Liver (tissue), 8 donors: ENCODE measurements at regions not wholly inside any gene's neighbourhood (a gene's known extent, or its start where the extent isn't known, plus 50 kb on each side); places are given as distances from the start of the nearest gene placed in this dataset.
A peak's percentile ranks its signal among the peaks of the same experiment; 100 is the strongest.

Experiments
- DNase-seq: peaks from one replicate; pipeline ENCODE4 v3.0.0-alpha.2; 2017; ENCODE audit warnings: low spot score
- H3K27ac ChIP-seq, 2 donors: one replicate each; pipeline ENCODE4 v1.7.0; 2013; ENCODE audit warnings: inconsistent platforms in 2 of 2, low read length in 2 of 2, control low read depth in 1 of 2, low read depth in 1 of 2, mild to moderate bottlenecking in 1 of 2
- H3K27me3 ChIP-seq, 4 donors: one replicate each; pipeline versions ENCODE4 v1.6.1 to v1.7.0; 2013; ENCODE audit warnings: low read length in 3 of 4, inconsistent platforms in 1 of 4, mild to moderate bottlenecking in 1 of 4, moderate library complexity in 1 of 4; ENCODE audit not compliant: control insufficient read depth in 4 of 4, insufficient read depth in 4 of 4
- H3K36me3 ChIP-seq, 4 donors: one replicate each; pipeline versions ENCODE4 v1.6.1 to v1.7.0; 2013; ENCODE audit warnings: low read length in 3 of 4, mild to moderate bottlenecking in 3 of 4, low read depth in 1 of 4, moderate library complexity in 1 of 4; ENCODE audit not compliant: control insufficient read depth in 4 of 4, insufficient read depth in 3 of 4
- H3K4me1 ChIP-seq, 4 donors: one replicate each; pipeline versions ENCODE4 v1.6.1 to v1.7.0; 2013; ENCODE audit warnings: low read length in 3 of 4, mild to moderate bottlenecking in 3 of 4, moderate library complexity in 1 of 4; ENCODE audit not compliant: control insufficient read depth in 4 of 4, insufficient read depth in 4 of 4
- H3K4me3 ChIP-seq, 3 donors: one replicate each; pipeline versions ENCODE4 v1.6.1 to v1.7.0; 2013; ENCODE audit warnings: low read length in 3 of 3, control low read depth in 1 of 3, low read depth in 1 of 3, mild to moderate bottlenecking in 1 of 3
- H3K9ac ChIP-seq, 2 donors: one replicate each; pipeline ENCODE4 v1.7.0; 2013; ENCODE audit warnings: low read length in 2 of 2, mild to moderate bottlenecking in 2 of 2, moderate library complexity in 2 of 2, control low read depth in 1 of 2, low read depth in 1 of 2
- H3K9me3 ChIP-seq, 4 donors: one replicate each; pipeline versions ENCODE4 v1.6.1 to v1.7.0; 2013; ENCODE audit warnings: low read length in 3 of 4; ENCODE audit not compliant: control insufficient read depth in 4 of 4
- CTCF ChIP-seq: fragments of 150-350 bp; IDR thresholded peaks from 2 replicates; pipeline ENCODE4 v1.5.1; 2017; ENCODE audit warnings: improper control_type of control experiment, low read depth, low read length; ENCODE audit not compliant: missing input control
- EGR1 ChIP-seq, 2 donors: IDR thresholded peaks; 2 replicates each; pipeline ENCODE4 v1.6.1; 2016 to 2018; ENCODE audit warnings: antibody characterized with exemption in 2 of 2, low read depth in 2 of 2
- FOXA1 ChIP-seq: IDR thresholded peaks from 2 replicates; pipeline ENCODE4 v1.6.1; 2016; ENCODE audit warnings: antibody characterized with exemption
- FOXA2 ChIP-seq: IDR thresholded peaks from 2 replicates; pipeline ENCODE4 v1.6.1; 2016; ENCODE audit warnings: antibody characterized with exemption
- GABPA ChIP-seq, 2 donors: IDR thresholded peaks in 1 of 2; conservative IDR thresholded peaks in 1 of 2; 2 replicates each; pipeline ENCODE4 v1.6.1; 2016; ENCODE audit warnings: antibody characterized with exemption in 2 of 2, mild to moderate bottlenecking in 1 of 2, moderate library complexity in 1 of 2
- HNF4A ChIP-seq, 2 donors: conservative IDR thresholded peaks; 2 replicates each; pipeline ENCODE4 v1.6.1; 2016; ENCODE audit warnings: antibody characterized with exemption in 2 of 2, mild to moderate bottlenecking in 2 of 2
- HNF4G ChIP-seq: IDR thresholded peaks from 2 replicates; pipeline ENCODE4 v1.6.1; 2016; ENCODE audit warnings: antibody characterized with exemption
- JUND ChIP-seq, 2 donors: IDR thresholded peaks; 2 replicates each; pipeline ENCODE4 v1.6.1; 2016; ENCODE audit warnings: antibody characterized with exemption in 2 of 2
- MAX ChIP-seq: IDR thresholded peaks from 2 replicates; pipeline ENCODE4 v1.6.1; 2016; ENCODE audit warnings: antibody characterized with exemption
- NR2F2 ChIP-seq: IDR thresholded peaks from 2 replicates; pipeline ENCODE4 v1.6.1; 2016; ENCODE audit warnings: antibody characterized with exemption
- RAD21 ChIP-seq, 2 donors: IDR thresholded peaks; 2 replicates each; pipeline ENCODE4 v1.6.1; 2016; ENCODE audit warnings: antibody characterized with exemption in 2 of 2, mild to moderate bottlenecking in 2 of 2
- RXRA ChIP-seq, 2 donors: IDR thresholded peaks; 2 replicates each; pipeline ENCODE4 v1.6.1; 2017 to 2018; ENCODE audit warnings: antibody characterized with exemption in 2 of 2, mild to moderate bottlenecking in 1 of 2
- SP1 ChIP-seq: IDR thresholded peaks from 2 replicates; pipeline ENCODE4 v1.6.1; 2018; ENCODE audit warnings: antibody characterized with exemption, mild to moderate bottlenecking
- TAF1 ChIP-seq: conservative IDR thresholded peaks from 2 replicates; pipeline ENCODE4 v1.6.1; 2016; ENCODE audit warnings: antibody characterized with exemption, mild to moderate bottlenecking
- YY1 ChIP-seq: IDR thresholded peaks from 2 replicates; pipeline ENCODE4 v1.6.1; 2016; ENCODE audit warnings: antibody characterized with exemption, mild to moderate bottlenecking
- ZBTB33 ChIP-seq: IDR thresholded peaks from 2 replicates; pipeline ENCODE4 v1.6.1; 2016; ENCODE audit warnings: antibody characterized with exemption
- WGBS: extraction: QIAGEN DNeasy Blood & Tissue Kit; methylation state at CpG from one replicate; pipeline ENCODE4 v1.1.7; 2013; 5-methylcytosine and 5-hydroxymethylcytosine counted together
- TF ChIP-seq, protein P1 (sequence below): IDR thresholded peaks from 2 replicates; pipeline ENCODE4 v1.6.1; 2016; ENCODE audit warnings: antibody characterized with exemption
- TF ChIP-seq, protein P2 (sequence below): IDR thresholded peaks from 2 replicates; pipeline ENCODE4 v1.6.1; 2016; ENCODE audit warnings: antibody characterized with exemption, mild to moderate bottlenecking
- donor health status: healthy.
- donor health status: healthy.
- donor health status: healthy.
- donor health status: healthy.
- donor health status: healthy.

DNA sequence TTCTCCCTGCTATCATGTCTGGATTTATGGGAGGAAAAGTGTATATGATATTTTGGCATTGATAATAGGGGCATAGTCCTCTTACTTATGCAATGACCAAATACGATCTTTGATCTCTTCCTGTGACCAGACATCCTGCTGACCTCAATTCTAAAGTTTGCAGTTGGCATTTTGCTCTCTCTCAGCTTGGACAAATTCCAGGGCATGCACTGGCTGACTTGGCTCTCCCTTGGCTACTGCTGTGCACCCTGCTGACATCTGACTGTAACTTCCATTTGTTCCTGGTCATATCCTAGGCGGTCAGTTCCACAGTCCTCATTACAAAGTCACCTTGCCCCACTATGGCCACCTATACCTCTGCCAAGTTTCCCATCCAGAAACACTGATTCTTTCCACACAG is 380.7 kb upstream of the NR5A2 start:
- H3K27ac ChIP-seq, result peak overlapping the region; percentile 24 to 69
- no peak for DNase-seq
- H3K4me1 ChIP-seq, result peaks cover 1 to 15% (median 10%) of the 10 kb centered on the region in 4 donors

More for the DNA sequence above, 380.7 kb upstream of the NR5A2 start:
- Histone ChIP-seq H3K9me3 (no peaks in the 10 kb centered on the region), H3K36me3 (no peaks in the 10 kb centered on the region), H3K4me3 (no peak overlapping the region), H3K27me3 (no peaks in the 10 kb centered on the region), H3K9ac (no peak overlapping the region)
- TF ChIP-seq FOXA2 (peak; percentile 44), SP1 (peak; percentile 99), NR2F2 (peak; percentile 79), EGR1 (IDR thresholded peaks at IDR 0.05; ENCODE audit: low read depth in 2 of 2) (peak in 1 of 2 donors; percentile 71), CTCF (no peak), HNF4A (conservative IDR thresholded peaks at IDR 0.05) (peak; percentile 100), RAD21 (IDR thresholded peaks at IDR 0.05) (peak; percentile 52 to 57), HNF4G (peak; percentile 100), GABPA (IDR thresholded peaks at IDR 0.05 in 1 of 2, conservative IDR thresholded peaks at IDR 0.05 in 1 of 2) (peak in 1 of 2 donors; percentile 63), TAF1 (no peak), YY1 (peak; percentile 91), MAX (peak; percentile 90), RXRA (IDR thresholded peaks at IDR 0.05) (peak; percentile 95 to 97), FOXA1 (peak; percentile 80), JUND (IDR thresholded peaks at IDR 0.05) (peak; percentile 88 to 94), ZBTB33 (peak; percentile 92)
- TF ChIP-seq, protein P1, sequence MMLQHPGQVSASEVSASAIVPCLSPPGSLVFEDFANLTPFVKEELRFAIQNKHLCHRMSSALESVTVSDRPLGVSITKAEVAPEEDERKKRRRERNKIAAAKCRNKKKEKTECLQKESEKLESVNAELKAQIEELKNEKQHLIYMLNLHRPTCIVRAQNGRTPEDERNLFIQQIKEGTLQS, result peak; percentile 61
- TF ChIP-seq, protein P2, sequence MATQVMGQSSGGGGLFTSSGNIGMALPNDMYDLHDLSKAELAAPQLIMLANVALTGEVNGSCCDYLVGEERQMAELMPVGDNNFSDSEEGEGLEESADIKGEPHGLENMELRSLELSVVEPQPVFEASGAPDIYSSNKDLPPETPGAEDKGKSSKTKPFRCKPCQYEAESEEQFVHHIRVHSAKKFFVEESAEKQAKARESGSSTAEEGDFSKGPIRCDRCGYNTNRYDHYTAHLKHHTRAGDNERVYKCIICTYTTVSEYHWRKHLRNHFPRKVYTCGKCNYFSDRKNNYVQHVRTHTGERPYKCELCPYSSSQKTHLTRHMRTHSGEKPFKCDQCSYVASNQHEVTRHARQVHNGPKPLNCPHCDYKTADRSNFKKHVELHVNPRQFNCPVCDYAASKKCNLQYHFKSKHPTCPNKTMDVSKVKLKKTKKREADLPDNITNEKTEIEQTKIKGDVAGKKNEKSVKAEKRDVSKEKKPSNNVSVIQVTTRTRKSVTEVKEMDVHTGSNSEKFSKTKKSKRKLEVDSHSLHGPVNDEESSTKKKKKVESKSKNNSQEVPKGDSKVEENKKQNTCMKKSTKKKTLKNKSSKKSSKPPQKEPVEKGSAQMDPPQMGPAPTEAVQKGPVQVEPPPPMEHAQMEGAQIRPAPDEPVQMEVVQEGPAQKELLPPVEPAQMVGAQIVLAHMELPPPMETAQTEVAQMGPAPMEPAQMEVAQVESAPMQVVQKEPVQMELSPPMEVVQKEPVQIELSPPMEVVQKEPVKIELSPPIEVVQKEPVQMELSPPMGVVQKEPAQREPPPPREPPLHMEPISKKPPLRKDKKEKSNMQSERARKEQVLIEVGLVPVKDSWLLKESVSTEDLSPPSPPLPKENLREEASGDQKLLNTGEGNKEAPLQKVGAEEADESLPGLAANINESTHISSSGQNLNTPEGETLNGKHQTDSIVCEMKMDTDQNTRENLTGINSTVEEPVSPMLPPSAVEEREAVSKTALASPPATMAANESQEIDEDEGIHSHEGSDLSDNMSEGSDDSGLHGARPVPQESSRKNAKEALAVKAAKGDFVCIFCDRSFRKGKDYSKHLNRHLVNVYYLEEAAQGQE, result peak; percentile 65
- WGBS, result 30% methylated on average over 2 of the region's 2 CpGs
